SK-N-MC (cell line): ENCODE measurements at regions not wholly inside any gene's neighbourhood (a gene's known extent, or its start where the extent isn't known, plus 50 kb on each side); places are given as distances from the start of the nearest gene placed in this dataset.

Source experiments
- DNase-seq: peaks from one replicate; pipeline ENCODE4 v3.0.0-alpha.2; 2011; ENCODE audit warnings: low read depth, low spot score
- H3K27ac ChIP-seq: fragments of 200-600 bp; sonication (generic); 2 replicates; pipeline ENCODE4 v1.5.1; 2016; ENCODE audit warnings: mixed run types
- H3K36me3 ChIP-seq: fragments of 200-600 bp; sonication (generic); 2 replicates; pipeline ENCODE4 v1.6.1; 2017; ENCODE audit warnings: antibody characterized with exemption, low read length, mixed read lengths; ENCODE audit not compliant: insufficient read depth
- H3K4me3 ChIP-seq: fragments of 200-600 bp; sonication (generic); 2 replicates; pipeline ENCODE4 v1.5.1; 2016
- H3K9ac ChIP-seq: fragments of 200-600 bp; sonication (generic); 2 replicates; pipeline ENCODE4 v1.8.0; 2017; ENCODE audit warnings: mixed run types, mixed read lengths; ENCODE audit not compliant: insufficient read length
- H3K9me3 ChIP-seq: fragments of 200-600 bp; sonication (generic); 2 replicates; pipeline ENCODE4 v1.6.1; 2017; ENCODE audit warnings: low read depth, mild to moderate bottlenecking, antibody characterized with exemption, low read length, moderate library complexity, mixed read lengths
- EZH2 ChIP-seq: fragments of 200-600 bp; sonication (generic); IDR thresholded peaks from one replicate; pipeline ENCODE4 v1.6.1; 2017; ENCODE audit warnings: antibody characterized with exemption
- FOXP2 ChIP-seq: optimal IDR thresholded peaks from 2 replicates; pipeline ENCODE3; 2011; ENCODE audit warnings: mild to moderate bottlenecking, moderate library complexity; ENCODE audit not compliant: insufficient read depth; ENCODE audit errors: extremely low read length, control extremely low read depth
- POLR2AphosphoS5 ChIP-seq: IDR thresholded peaks from 2 replicates; pipeline ENCODE4 v1.6.1; 2012; ENCODE audit warnings: mild to moderate bottlenecking, low read depth, low read length, borderline replicate concordance

GRCh38 chr9:108759399-108759798 is 96.4 kb downstream of the ACTL7B start:
- TF ChIP-seq EZH2, result no peak
- no peak for TF ChIP-seq POLR2AphosphoS5
- DNase-seq, result no peak
- no peak overlapping the region for H3K9ac ChIP-seq
- no peaks in the 10 kb centered on the region for H3K9me3 ChIP-seq
- H3K27ac ChIP-seq, result no peak overlapping the region
- no peaks in the 10 kb centered on the region for H3K36me3 ChIP-seq
- no peak overlapping the region for H3K4me3 ChIP-seq

GRCh38 chr9:108756746-108757490 is 98.9 kb downstream of the ACTL7B start:
- no peak overlapping the region for H3K9ac ChIP-seq
- H3K4me3 ChIP-seq, result no peak overlapping the region
- no peak overlapping the region for H3K27ac ChIP-seq
- no peak for DNase-seq
- no peak for TF ChIP-seq EZH2
- TF ChIP-seq POLR2AphosphoS5, result no peak
- TF ChIP-seq FOXP2, result no peak
- no peaks in the 10 kb centered on the region for H3K9me3 ChIP-seq
- H3K36me3 ChIP-seq, result no peaks in the 10 kb centered on the region

GRCh38 chr9:108755979-108756378 is 99.8 kb downstream of the ACTL7B start:
- no peak overlapping the region for H3K9ac ChIP-seq
- H3K4me3 ChIP-seq, result no peak overlapping the region
- no peaks in the 10 kb centered on the region for H3K9me3 ChIP-seq
- TF ChIP-seq EZH2 (no peak), FOXP2 (no peak), POLR2AphosphoS5 (no peak)
- no peak for DNase-seq
- no peaks in the 10 kb centered on the region for H3K36me3 ChIP-seq
- no peak overlapping the region for H3K27ac ChIP-seq

GRCh38 chr9:108751369-108751768 is 104.4 kb downstream of the ACTL7B start:
- Histone ChIP-seq H3K4me3 (no peak overlapping the region), H3K27ac (no peak overlapping the region), H3K9ac (no peak overlapping the region), H3K36me3 (no peaks in the 10 kb centered on the region), H3K9me3 (no peaks in the 10 kb centered on the region)
- DNase-seq, result no peak
- TF ChIP-seq FOXP2 (no peak), POLR2AphosphoS5 (no peak), EZH2 (no peak)

- H3K36me3 ChIP-seq, result no peaks in the 10 kb centered on the region
- H3K9me3 ChIP-seq, result no peaks in the 10 kb centered on the region
- TF ChIP-seq EZH2 (no peak), FOXP2 (no peak), POLR2AphosphoS5 (no peak)
- no peak overlapping the region for H3K27ac ChIP-seq
- DNase-seq, result no peak
- H3K9ac ChIP-seq, result no peak overlapping the region
- no peak overlapping the region for H3K4me3 ChIP-seq
These were observed 105.0 kb downstream of the ACTL7B start for GRCh38 chr9:108750661-108751215.

GRCh38 chr9:108748776-108749175 is 107.0 kb downstream of the ACTL7B start:
- Histone ChIP-seq H3K4me3 (no peak overlapping the region), H3K9me3 (no peaks in the 10 kb centered on the region), H3K36me3 (no peaks in the 10 kb centered on the region), H3K27ac (no peak overlapping the region), H3K9ac (no peak overlapping the region)
- DNase-seq, result no peak
- TF ChIP-seq FOXP2 (no peak), POLR2AphosphoS5 (no peak), EZH2 (no peak)

GRCh38 chr9:108746864-108747263 is 108.9 kb downstream of the ACTL7B start:
- TF ChIP-seq POLR2AphosphoS5 (no peak), EZH2 (no peak), FOXP2 (no peak)
- Histone ChIP-seq H3K9ac (no peak overlapping the region), H3K36me3 (no peaks in the 10 kb centered on the region), H3K27ac (no peak overlapping the region), H3K9me3 (no peaks in the 10 kb centered on the region), H3K4me3 (no peak overlapping the region)
- DNase-seq, result no peak

GRCh38 chr9:108746001-108746400 is 109.8 kb downstream of the ACTL7B start:
- no peak overlapping the region for H3K9ac ChIP-seq
- no peak overlapping the region for H3K27ac ChIP-seq
- no peaks in the 10 kb centered on the region for H3K9me3 ChIP-seq
- no peaks in the 10 kb centered on the region for H3K36me3 ChIP-seq
- no peak for TF ChIP-seq POLR2AphosphoS5
- no peak for TF ChIP-seq FOXP2
- no peak for TF ChIP-seq EZH2
- DNase-seq, result no peak
- H3K4me3 ChIP-seq, result no peak overlapping the region
